ENCODE measurements at regions not wholly inside any gene's neighbourhood (a gene's known extent, or its start where the extent isn't known, plus 50 kb on each side); places are given as distances from the start of the nearest gene placed in this dataset.

DNA sequence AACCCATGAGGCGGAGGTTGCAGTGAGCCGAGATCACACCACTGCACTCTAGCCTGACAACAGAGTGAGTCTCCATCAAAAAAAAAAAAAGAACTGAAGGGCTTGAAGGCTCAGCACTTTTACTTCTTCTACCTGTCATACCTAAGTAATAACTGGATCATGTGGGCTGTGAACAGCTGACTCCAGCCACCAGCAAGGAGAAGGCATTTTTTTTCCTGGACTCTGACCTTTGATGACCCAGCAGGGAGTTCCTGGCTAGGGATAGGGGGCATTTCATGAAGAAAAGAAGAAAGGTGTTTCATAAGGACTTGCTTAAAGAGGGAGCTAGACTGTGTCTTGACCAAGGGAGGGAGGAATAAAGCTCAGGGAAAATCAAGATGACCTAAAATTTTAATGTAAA lies 266.0 kb downstream of the ZNF621 start:
- TF ChIP-seq, protein P1, sequence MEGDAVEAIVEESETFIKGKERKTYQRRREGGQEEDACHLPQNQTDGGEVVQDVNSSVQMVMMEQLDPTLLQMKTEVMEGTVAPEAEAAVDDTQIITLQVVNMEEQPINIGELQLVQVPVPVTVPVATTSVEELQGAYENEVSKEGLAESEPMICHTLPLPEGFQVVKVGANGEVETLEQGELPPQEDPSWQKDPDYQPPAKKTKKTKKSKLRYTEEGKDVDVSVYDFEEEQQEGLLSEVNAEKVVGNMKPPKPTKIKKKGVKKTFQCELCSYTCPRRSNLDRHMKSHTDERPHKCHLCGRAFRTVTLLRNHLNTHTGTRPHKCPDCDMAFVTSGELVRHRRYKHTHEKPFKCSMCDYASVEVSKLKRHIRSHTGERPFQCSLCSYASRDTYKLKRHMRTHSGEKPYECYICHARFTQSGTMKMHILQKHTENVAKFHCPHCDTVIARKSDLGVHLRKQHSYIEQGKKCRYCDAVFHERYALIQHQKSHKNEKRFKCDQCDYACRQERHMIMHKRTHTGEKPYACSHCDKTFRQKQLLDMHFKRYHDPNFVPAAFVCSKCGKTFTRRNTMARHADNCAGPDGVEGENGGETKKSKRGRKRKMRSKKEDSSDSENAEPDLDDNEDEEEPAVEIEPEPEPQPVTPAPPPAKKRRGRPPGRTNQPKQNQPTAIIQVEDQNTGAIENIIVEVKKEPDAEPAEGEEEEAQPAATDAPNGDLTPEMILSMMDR (IDR thresholded peaks at IDR 0.05): no peak

DNA sequence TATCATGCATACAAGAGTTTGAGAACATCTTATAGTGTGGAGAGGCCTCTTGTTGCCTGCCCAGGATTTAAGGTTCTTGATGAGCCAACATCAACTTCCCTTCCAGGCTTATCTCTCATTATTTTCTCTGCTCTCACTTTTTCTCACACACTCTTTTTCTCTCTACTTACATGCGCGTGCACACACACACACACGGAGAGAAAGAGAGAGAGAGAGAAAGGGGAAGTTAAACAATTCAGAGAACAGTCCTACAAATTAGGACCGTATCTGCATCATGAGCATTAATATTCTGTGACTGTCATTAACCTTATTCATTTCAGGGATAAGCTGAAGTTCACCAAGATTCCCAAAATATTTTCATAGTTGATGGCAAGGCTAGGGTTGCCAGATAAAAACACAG lies 269.0 kb downstream of the ZNF621 start:
- TF ChIP-seq, protein P1 (IDR thresholded peaks at IDR 0.05): no peak

DNA sequence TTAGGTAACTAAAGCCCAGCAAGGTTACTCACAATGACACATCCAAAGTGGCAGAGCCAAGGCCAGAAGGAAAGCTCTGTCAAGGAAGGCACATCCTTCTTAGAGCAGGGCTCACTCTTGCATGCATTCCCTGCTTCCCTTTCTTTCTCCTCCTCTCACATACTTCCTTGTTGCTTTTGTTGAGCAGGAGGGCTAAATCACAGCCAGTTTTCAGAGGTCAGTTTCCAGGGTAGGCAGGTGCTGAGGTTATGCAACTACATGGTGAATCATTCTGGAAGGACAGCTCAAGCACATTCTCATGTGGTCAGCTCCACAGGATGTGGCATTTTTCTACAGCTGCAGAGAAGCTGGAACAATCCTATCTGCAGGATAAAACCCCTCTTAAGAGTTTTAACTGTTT lies 275.6 kb downstream of the ZNF621 start:
- TF ChIP-seq, protein P1 (IDR thresholded peaks at IDR 0.05): no peak

DNA sequence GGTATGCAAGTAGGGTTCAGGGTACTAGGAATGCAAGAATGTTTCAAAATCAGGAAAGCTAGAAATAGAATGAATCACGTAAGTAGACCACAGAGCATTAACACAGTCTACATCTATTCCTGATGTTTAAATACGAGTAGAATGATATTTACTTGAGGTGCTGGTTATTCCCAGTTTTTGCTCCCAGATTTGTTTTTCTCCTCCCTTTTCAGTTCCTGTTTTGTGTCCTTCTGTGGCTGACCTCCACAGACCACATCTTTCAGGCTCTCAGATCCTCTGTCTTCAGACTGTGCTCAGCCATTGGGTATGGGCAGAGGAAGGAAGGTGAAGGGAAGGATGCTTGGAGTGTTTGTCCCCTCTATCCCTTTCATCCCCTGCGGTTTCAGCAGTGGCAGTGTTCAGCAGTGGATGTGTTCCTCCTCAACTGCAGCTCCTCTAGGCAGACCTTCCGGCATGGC lies 276.6 kb downstream of the ZNF621 start:
- TF ChIP-seq, protein P1 (IDR thresholded peaks at IDR 0.05): no peak

GRCh38 chr3:40803311-40803710 lies 278.6 kb downstream of the ZNF621 start:
- TF ChIP-seq, protein P1 (IDR thresholded peaks at IDR 0.05): no peak

- TF ChIP-seq, protein P1 (IDR thresholded peaks at IDR 0.05): no peak
These were observed 280.7 kb downstream of the ZNF621 start for GRCh38 chr3:40805456-40805855.

GRCh38 chr3:40810813-40811212 lies 286.1 kb downstream of the ZNF621 start:
- TF ChIP-seq, protein P1 (IDR thresholded peaks at IDR 0.05): no peak

GRCh38 chr3:40817017-40817416 lies 292.3 kb downstream of the ZNF621 start:
- TF ChIP-seq, protein P1 (IDR thresholded peaks at IDR 0.05): no peak

All from LNCAP (cell line).